ENCODE measurements at regions not wholly inside any gene's neighbourhood (a gene's known extent, or its start where the extent isn't known, plus 50 kb on each side); places are given as distances from the start of the nearest gene placed in this dataset.

DNA sequence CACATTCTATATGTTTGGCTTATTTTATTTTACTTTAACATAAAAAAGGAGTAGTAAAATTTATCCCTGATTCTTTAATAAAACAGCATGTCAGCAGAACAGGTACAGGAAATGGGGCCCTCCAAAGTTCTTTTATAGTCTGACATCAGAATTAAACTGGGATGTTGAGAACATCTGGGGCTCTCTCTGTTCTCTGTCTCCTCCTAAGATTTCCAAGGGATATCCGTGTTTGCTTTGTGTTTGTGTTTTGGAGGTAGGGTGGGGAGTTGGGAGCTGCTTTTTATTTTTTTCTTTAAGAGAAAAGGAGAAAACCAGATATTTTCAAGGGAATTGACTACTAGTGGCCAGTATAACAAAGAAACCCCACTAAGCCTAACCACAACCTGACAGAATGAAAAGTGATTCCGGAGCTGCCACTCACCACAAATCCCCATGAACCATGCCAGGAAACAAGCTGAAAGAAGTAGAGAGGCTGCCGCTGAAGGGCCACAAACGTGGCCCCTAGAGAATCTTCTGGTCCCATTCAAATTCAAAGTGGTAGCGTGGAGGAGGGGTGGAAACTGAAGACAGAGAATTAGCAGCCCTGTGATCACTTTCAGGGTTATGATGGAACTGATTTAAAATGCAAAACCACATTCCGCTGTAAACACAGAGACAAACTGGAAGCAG lies 369.6 kb upstream of the ADGRL2 start:
- DNase-seq: no peak
- intact Hi-C loops (cut with DNase I): no loop called here

- DNase-seq: no peak
- intact Hi-C loops (cut with DNase I): no loop called here
These were observed 370.3 kb upstream of the ADGRL2 start for GRCh38 chr1:81430236-81430938.

GRCh38 chr1:81428998-81429397 lies 371.7 kb upstream of the ADGRL2 start:
- no peak for DNase-seq
- intact Hi-C loops (cut with DNase I): no loop called here

DNA sequence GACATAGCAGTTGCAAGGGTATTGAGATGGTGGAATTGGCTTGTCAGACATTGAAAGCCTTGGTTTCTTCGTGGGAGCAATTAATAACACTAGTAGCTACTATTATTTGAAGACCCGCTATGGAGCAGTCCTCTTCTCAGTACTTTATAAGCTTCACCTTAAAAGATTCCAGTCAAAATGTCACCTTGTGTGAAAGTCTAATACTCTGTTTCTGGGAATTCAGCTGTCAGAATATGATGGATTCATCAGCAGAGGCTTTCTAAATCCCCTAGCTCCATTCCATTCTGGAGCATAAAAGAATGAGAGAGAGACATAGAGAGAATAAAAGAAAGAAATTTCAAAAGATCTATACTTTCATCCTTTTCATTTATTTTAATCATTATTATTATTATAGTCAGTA lies 375.9 kb upstream of the ADGRL2 start:
- intact Hi-C loops (cut with DNase I): no loop called here
- no peak for DNase-seq

DNA sequence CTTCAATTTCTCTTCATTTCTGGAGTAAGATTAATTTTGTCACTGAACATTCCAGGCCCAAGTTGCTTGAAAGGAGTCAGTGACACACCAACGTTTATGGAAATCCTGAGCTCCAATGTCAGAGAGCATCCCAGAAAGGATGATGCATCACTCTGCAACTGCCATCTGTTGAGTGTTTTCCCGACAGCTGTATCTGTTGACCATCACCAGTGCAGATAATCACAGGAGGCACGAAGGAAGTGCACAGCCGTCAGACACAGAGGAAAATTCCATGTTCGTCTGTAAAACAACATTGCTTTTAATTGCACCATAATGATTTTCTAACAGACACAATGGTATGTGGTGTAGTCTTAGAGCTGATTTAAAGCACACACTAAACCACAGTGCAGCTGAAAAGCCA lies 376.7 kb upstream of the ADGRL2 start:
- intact Hi-C loops (cut with DNase I): no loop called here
- no peak for DNase-seq

- intact Hi-C loops (cut with DNase I): no loop called here
- no peak for DNase-seq
These were observed 380.0 kb upstream of the ADGRL2 start for GRCh38 chr1:81420760-81421159.

DNA sequence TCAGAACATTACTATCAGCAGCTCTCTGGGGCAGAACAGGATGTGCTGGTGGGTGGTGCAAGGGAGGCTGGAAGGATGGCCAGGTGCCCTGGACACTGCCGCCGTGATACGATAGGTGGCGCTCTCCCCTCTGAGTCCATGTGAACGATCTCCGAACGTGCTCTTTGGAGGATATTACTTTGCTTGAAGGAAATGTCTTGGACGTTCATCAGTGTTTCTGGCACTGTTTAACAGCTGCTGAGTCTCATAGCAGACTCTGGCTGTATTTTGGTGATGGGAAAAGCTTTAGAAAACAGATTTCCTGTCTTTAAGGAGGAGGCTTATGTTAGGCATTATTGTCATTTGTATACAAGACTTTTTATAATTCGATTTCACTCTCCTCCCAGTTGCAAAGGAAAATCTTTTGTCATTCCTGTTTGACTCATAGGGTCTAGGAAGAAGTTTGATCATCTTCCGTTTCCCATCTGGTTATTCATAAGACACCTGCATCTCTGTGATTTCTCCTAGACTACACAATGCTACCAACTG lies 386.2 kb upstream of the ADGRL2 start:
- intact Hi-C loops (cut with DNase I): no loop called here
- peak in 37 of 42 donors; percentile 5 to 72 (median 32) for DNase-seq

DNA sequence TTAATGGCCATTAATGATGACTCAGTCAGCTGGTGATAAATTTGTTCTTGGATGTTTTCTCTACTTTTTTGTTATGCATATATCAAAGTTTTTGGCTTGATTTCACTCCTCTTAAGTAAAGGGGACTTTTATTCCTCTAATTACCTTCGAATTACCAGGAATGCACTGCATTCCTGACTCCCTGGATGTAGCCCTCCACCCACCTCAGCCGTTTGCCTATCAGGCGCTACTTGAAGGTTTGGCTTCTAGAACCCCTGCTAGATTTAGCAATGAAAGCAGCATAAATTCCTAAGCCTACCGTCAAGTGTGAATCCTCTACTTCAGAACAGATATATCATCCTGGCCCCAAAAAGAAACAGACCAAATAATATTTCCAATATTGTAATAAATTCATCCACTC lies 387.8 kb upstream of the ADGRL2 start:
- DNase-seq: no peak
- intact Hi-C loops (cut with DNase I): no loop called here

DNA sequence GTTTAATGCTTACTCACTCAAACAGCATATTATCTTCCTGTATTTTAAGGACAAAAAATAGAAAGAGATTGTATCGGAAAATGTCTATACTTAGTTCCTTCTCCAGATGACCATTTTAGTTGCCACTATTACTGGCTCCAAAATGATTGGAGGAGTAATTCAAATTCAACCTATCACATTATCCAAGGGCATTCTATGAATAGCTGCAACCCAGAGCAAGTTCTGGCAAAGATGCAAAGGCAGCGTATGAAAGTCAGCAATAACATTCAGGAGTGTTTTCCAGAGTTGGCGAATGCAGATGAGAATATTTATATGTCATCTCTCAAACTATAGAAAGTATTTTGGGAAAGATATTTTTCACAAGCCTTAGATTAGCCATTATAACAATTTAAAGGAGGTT lies 389.8 kb upstream of the ADGRL2 start:
- intact Hi-C loops (cut with DNase I): no loop called here
- no peak for DNase-seq

DNA sequence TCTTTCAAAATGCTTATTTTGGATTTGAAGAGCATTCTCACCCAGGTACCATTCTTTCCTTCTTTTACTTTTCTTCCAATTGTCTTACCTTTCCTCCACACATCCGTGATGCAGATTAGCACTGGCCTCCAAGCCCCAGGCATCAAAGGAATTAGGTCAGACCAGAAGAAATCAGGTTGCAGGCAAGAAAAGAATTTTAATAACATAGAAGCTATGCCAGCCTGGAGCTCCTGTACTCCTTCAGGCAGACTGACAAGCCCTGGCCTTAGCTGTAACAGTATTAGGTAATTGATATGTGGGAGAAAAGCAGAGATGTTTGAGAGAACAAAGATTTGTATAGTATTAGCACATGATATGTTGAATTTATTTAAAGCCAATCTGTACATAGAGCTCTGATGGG lies 390.4 kb upstream of the ADGRL2 start:
- peak in 9 of 42 donors; percentile 12 to 52 (median 18) for DNase-seq
- intact Hi-C loops (cut with DNase I): no loop called here

DNA sequence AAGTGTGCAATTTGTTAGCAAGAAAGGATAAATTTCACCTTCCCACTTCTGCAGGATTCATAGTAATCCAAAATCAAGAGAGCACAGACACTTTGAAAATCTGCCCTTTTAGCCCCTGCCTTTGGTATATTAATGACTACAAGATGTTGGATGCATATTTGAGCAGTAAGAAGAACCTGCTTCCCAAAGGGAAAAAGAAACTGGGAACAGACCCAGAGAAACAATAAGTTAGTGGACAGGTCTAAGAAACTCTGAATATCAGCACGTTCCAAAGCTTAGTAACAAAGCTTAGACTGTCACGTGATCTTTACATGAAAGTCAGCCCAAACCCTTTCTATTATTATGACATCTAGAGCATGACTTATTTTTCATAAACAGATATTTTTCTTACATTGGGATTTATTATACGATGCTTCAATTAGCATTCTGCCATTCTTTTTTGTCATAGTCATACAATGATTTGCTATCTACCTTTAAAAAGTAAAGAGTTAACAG lies 390.9 kb upstream of the ADGRL2 start:
- DNase-seq: no peak
- intact Hi-C loops (cut with DNase I): no loop called here

- DNase-seq: peak in 11 of 42 donors; percentile 7 to 52 (median 14)
- intact Hi-C loops (cut with DNase I): no loop called here
These were observed 391.5 kb upstream of the ADGRL2 start for GRCh38 chr1:81409262-81409661.

- intact Hi-C loops (cut with DNase I): no loop called here
- no peak for DNase-seq
These were observed 392.3 kb upstream of the ADGRL2 start for GRCh38 chr1:81408419-81408818.

- intact Hi-C loops (cut with DNase I): no loop called here
- no peak for DNase-seq
These were observed 393.5 kb upstream of the ADGRL2 start for GRCh38 chr1:81407000-81407821.

GRCh38 chr1:81406292-81406999 lies 394.3 kb upstream of the ADGRL2 start:
- intact Hi-C loops (cut with DNase I): no loop called here
- no peak for DNase-seq

DNA sequence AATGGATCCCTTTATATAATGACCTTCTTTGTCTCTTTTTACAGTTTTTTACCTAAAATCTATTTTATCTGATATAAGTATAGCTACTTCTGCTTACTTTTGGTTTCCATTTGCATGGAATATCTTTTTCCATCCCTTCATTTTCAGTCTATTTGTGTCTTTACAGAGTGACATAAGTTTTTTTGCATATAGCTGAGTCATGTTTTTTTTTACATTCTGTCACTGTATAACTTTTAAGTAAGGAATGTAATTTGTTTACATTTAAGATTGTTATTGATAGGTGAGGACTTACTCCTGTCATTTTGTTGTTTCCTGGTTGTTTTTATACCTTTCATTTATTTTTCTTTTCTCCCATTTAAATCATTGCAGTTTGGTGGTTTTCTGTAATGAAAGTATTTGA lies 402.7 kb upstream of the ADGRL2 start:
- no peak for DNase-seq
- intact Hi-C loops (cut with DNase I): no loop called here

- no peak for DNase-seq
- intact Hi-C loops (cut with DNase I): no loop called here
These were observed 408.1 kb upstream of the ADGRL2 start for GRCh38 chr1:81392526-81393226.

GRCh38 chr1:81391125-81391828 lies 409.5 kb upstream of the ADGRL2 start:
- intact Hi-C loops (cut with DNase I): no loop called here
- no peak for DNase-seq
